ENCODE measurements at regions not wholly inside any gene's neighbourhood (a gene's known extent, or its start where the extent isn't known, plus 50 kb on each side); places are given as distances from the start of the nearest gene placed in this dataset.

GRCh38 chr10:24133835-24134234 is 75.1 kb upstream of the KIAA1217 start:
- 32 to 40% methylated on average over 1 of the region's 1 CpG for WGBS, 2 donors
- ATAC-seq (no peak), DNase-seq (no peak)
- Histone ChIP-seq H3K36me3 (no peaks in the 10 kb centered on the region), H3K27ac (no peak overlapping the region), H3K27me3 (no peaks in the 10 kb centered on the region), H3K4me1 (peaks cover 0 to 3% (median under 1%) of the 10 kb centered on the region in 9 donors), H3K9me3 (peaks cover 0 to 6% (median 0%) of the 10 kb centered on the region in 11 donors), H3K4me3 (no peak overlapping the region)
- TF ChIP-seq CTCF (IDR thresholded peaks at IDR 0.05): no peak
- intact Hi-C loops (cut with DNase I): no loop called here

GRCh38 chr10:24136070-24136469 is 72.9 kb upstream of the KIAA1217 start:
- intact Hi-C loops (cut with DNase I): no loop called here
- peaks cover 0 to 21% (median 9%) of the 10 kb centered on the region in 11 donors for H3K9me3 ChIP-seq
- no peak for TF ChIP-seq CTCF (IDR thresholded peaks at IDR 0.05)
- H3K4me1 ChIP-seq: no peaks in the 10 kb centered on the region
- H3K36me3 ChIP-seq: no peaks in the 10 kb centered on the region
- H3K27ac ChIP-seq: no peak overlapping the region
- 62 to 64% methylated on average over 4 of the region's 4 CpGs for WGBS, 2 donors
- no peaks in the 10 kb centered on the region for H3K27me3 ChIP-seq
- DNase-seq (no peak), ATAC-seq (no peak)
- no peak overlapping the region for H3K4me3 ChIP-seq

- no peaks in the 10 kb centered on the region for H3K9me3 ChIP-seq
- intact Hi-C loops (cut with DNase I): no loop called here
- no peaks in the 10 kb centered on the region for H3K27me3 ChIP-seq
- WGBS, 2 donors: 84 to 89% methylated on average over 6 of the region's 6 CpGs
- H3K4me1 ChIP-seq: peaks cover 0 to 22% (median 0%) of the 10 kb centered on the region in 9 donors
- H3K4me3 ChIP-seq: no peak overlapping the region
- ATAC-seq: no peak
- no peak for DNase-seq
- no peaks in the 10 kb centered on the region for H3K36me3 ChIP-seq
- TF ChIP-seq CTCF (IDR thresholded peaks at IDR 0.05): no peak
- H3K27ac ChIP-seq: peak overlapping the region in 1 of 10 donors; percentile 9
Observed at GRCh38 chr10:24147321-24147720, 61.6 kb upstream of the KIAA1217 start.

GRCh38 chr10:24149640-24150039 is 59.3 kb upstream of the KIAA1217 start:
- DNase-seq (no peak), ATAC-seq (no peak)
- no peaks in the 10 kb centered on the region for H3K36me3 ChIP-seq
- no peak overlapping the region for H3K27ac ChIP-seq
- intact Hi-C loops (cut with DNase I): no loop called here
- 96 to 98% methylated on average over 2 of the region's 2 CpGs for WGBS, 2 donors
- no peak for TF ChIP-seq CTCF (IDR thresholded peaks at IDR 0.05)
- no peak overlapping the region for H3K4me3 ChIP-seq
- no peaks in the 10 kb centered on the region for H3K9me3 ChIP-seq
- H3K27me3 ChIP-seq: no peaks in the 10 kb centered on the region
- H3K4me1 ChIP-seq: peaks cover 0 to 24% (median 0%) of the 10 kb centered on the region in 9 donors

Measured in heart right ventricle (tissue), 16 donors.